ENCODE measurements at regions not wholly inside any gene's neighbourhood (a gene's known extent, or its start where the extent isn't known, plus 50 kb on each side); places are given as distances from the start of the nearest gene placed in this dataset.

- DNase-seq: no peak
Measured at GRCh38 chr12:87142342-87142741, 886.2 kb upstream of the MGAT4C start.

- DNase-seq: no peak
Measured at GRCh38 chr12:87141091-87141490, 884.9 kb upstream of the MGAT4C start.

- no peak for DNase-seq
Measured at GRCh38 chr12:87140262-87140661, 884.1 kb upstream of the MGAT4C start.

- DNase-seq: no peak
Measured at GRCh38 chr12:87137220-87137619, 881.0 kb upstream of the MGAT4C start.

- no peak for DNase-seq
Measured at GRCh38 chr12:87136330-87136976, 880.3 kb upstream of the MGAT4C start.

GRCh38 chr12:87127272-87127671 is 871.1 kb upstream of the MGAT4C start:
- DNase-seq: no peak

- no peak for DNase-seq
Measured at GRCh38 chr12:87121896-87122295, 865.7 kb upstream of the MGAT4C start.

- DNase-seq: no peak
Measured at GRCh38 chr12:87120440-87120839, 864.2 kb upstream of the MGAT4C start.

- no peak for DNase-seq
Measured at GRCh38 chr12:87119713-87120112, 863.5 kb upstream of the MGAT4C start.

- DNase-seq: no peak
Measured at GRCh38 chr12:87117526-87117925, 861.3 kb upstream of the MGAT4C start.

GRCh38 chr12:87116780-87117179 is 860.6 kb upstream of the MGAT4C start:
- no peak for DNase-seq

GRCh38 chr12:87112571-87113345 is 856.6 kb upstream of the MGAT4C start:
- no peak for DNase-seq

GRCh38 chr12:87107766-87108165 is 851.6 kb upstream of the MGAT4C start:
- no peak for DNase-seq

- DNase-seq: no peak
Measured at GRCh38 chr12:87107270-87107669, 851.1 kb upstream of the MGAT4C start.

GRCh38 chr12:87096082-87096585 is 839.9 kb upstream of the MGAT4C start:
- DNase-seq: no peak

GRCh38 chr12:87094356-87094755 is 838.2 kb upstream of the MGAT4C start:
- no peak for DNase-seq

GRCh38 chr12:87092421-87092820 is 836.2 kb upstream of the MGAT4C start:
- DNase-seq: no peak

- no peak for DNase-seq
Measured at GRCh38 chr12:87086118-87086891, 830.1 kb upstream of the MGAT4C start.

GRCh38 chr12:87085286-87085685 is 829.1 kb upstream of the MGAT4C start:
- no peak for DNase-seq

- DNase-seq: no peak
Measured at GRCh38 chr12:87082756-87083155, 826.6 kb upstream of the MGAT4C start.

- DNase-seq: no peak
Measured at GRCh38 chr12:87074781-87075180, 818.6 kb upstream of the MGAT4C start.

- DNase-seq: no peak
Measured at GRCh38 chr12:87066326-87066725, 810.1 kb upstream of the MGAT4C start.

- no peak for DNase-seq
Measured at GRCh38 chr12:87059231-87059630, 803.0 kb upstream of the MGAT4C start.

- no peak for DNase-seq
Measured at GRCh38 chr12:87054226-87054625, 798.0 kb upstream of the MGAT4C start.
